ENCODE measurements at regions not wholly inside any gene's neighbourhood (a gene's known extent, or its start where the extent isn't known, plus 50 kb on each side); places are given as distances from the start of the nearest gene placed in this dataset.

GRCh38 chr4:124866301-124866700 is 153.8 kb upstream of the ANKRD50 start (continued):
- TF ChIP-seq CHD7 (IDR thresholded peaks at IDR 0.05; ENCODE audit: insufficient replicate concordance, low read length) = no peak
- no peak for TF ChIP-seq EGR1 (IDR thresholded peaks at IDR 0.05; ENCODE audit: borderline replicate concordance, low read depth, low read length)
- no peak for TF ChIP-seq SUZ12 (IDR thresholded peaks at IDR 0.05; ENCODE audit: low read length)
- TF ChIP-seq TAF7 (optimal IDR thresholded peaks at IDR 0.05; ENCODE audit: borderline replicate concordance, low read depth, low read length) = no peak
- no peak for TF ChIP-seq CBX5 (IDR thresholded peaks at IDR 0.05; ENCODE audit: low read depth, low read length)

All from H1 (cell line).